Occipital lobe (tissue), 1 donor: ENCODE measurements at regions not wholly inside any gene's neighbourhood (a gene's known extent, or its start where the extent isn't known, plus 50 kb on each side); places are given as distances from the start of the nearest gene placed in this dataset.

Experiments used
- DNase-seq: peaks from one replicate; lab custom pipeline; 2025; lab: John Stamatoyannopoulos, UW

- DNase-seq = no peak
Observed at GRCh38 chr5:106152569-106152968, 1518.2 kb downstream of the EFNA5 start.

- DNase-seq = no peak
Observed at GRCh38 chr5:106142116-106142515, 1528.6 kb downstream of the EFNA5 start.

GRCh38 chr5:106140101-106140500 lies 1530.6 kb downstream of the EFNA5 start:
- DNase-seq = no peak

- no peak for DNase-seq
Observed at GRCh38 chr5:106136061-106136460, 1534.7 kb downstream of the EFNA5 start.

GRCh38 chr5:106135473-106135872 lies 1535.3 kb downstream of the EFNA5 start:
- no peak for DNase-seq

GRCh38 chr5:106134549-106134948 lies 1536.2 kb downstream of the EFNA5 start:
- DNase-seq = no peak

GRCh38 chr5:106127985-106128384 lies 1542.8 kb downstream of the EFNA5 start:
- DNase-seq = no peak

- no peak for DNase-seq
Observed at GRCh38 chr5:106127341-106127781, 1543.4 kb downstream of the EFNA5 start.

GRCh38 chr5:106121972-106122605 lies 1548.6 kb downstream of the EFNA5 start:
- no peak for DNase-seq

- no peak for DNase-seq
Observed at GRCh38 chr5:106116682-106117081, 1554.1 kb downstream of the EFNA5 start.

- no peak for DNase-seq
Observed at GRCh38 chr5:106113922-106114321, 1556.8 kb downstream of the EFNA5 start.

GRCh38 chr5:106106384-106106783 lies 1564.4 kb downstream of the EFNA5 start:
- DNase-seq = no peak

GRCh38 chr5:106097340-106097739 lies 1573.4 kb downstream of the EFNA5 start:
- DNase-seq = no peak

- no peak for DNase-seq
Observed at GRCh38 chr5:106094839-106095238, 1575.9 kb downstream of the EFNA5 start.

GRCh38 chr5:106094204-106094607 lies 1576.5 kb downstream of the EFNA5 start:
- no peak for DNase-seq

- DNase-seq = no peak
Observed at GRCh38 chr5:106093134-106093533, 1577.6 kb downstream of the EFNA5 start.

GRCh38 chr5:106092455-106092854 lies 1578.3 kb downstream of the EFNA5 start:
- no peak for DNase-seq

- no peak for DNase-seq
Observed at GRCh38 chr5:106089073-106089472, 1581.7 kb downstream of the EFNA5 start.

- DNase-seq = no peak
Observed at GRCh38 chr5:106088462-106088861, 1582.3 kb downstream of the EFNA5 start.

GRCh38 chr5:106086352-106086751 lies 1584.4 kb downstream of the EFNA5 start:
- DNase-seq = no peak

- no peak for DNase-seq
Observed at GRCh38 chr5:106085556-106085955, 1585.2 kb downstream of the EFNA5 start.

GRCh38 chr5:106085136-106085535 lies 1585.6 kb downstream of the EFNA5 start:
- DNase-seq = no peak

- no peak for DNase-seq
Observed at GRCh38 chr5:106080535-106080934, 1590.2 kb downstream of the EFNA5 start.

- no peak for DNase-seq
Observed at GRCh38 chr5:106076655-106077054, 1594.1 kb downstream of the EFNA5 start.
